GM10248 (cell line): ENCODE measurements at regions not wholly inside any gene's neighbourhood (a gene's known extent, or its start where the extent isn't known, plus 50 kb on each side); places are given as distances from the start of the nearest gene placed in this dataset.

Experiments used
- CTCF ChIA-PET: fragments of 300-600 bp; sonication (Branson Sonifier 250); formaldehyde crosslinking; extraction: SDS; loops from one replicate; lab custom pipeline; 2021; ENCODE audit warnings: antibody characterized with exemption; lab: Yijun Ruan, JAX
- POLR2A ChIA-PET: fragments of 350-650 bp; sonication (Branson Sonifier 250); formaldehyde crosslinking; extraction: SDS; loops from one replicate; lab custom pipeline; 2020; ENCODE audit warnings: antibody characterized with exemption; lab: Yijun Ruan, JAX
- DNase-seq: peaks from one replicate; pipeline ENCODE4 v3.0.0; 2012; ENCODE audit errors: extremely low spot score
- TF ChIP-seq, protein P1 (sequence below): IDR thresholded peaks from 2 replicates; pipeline ENCODE4 v1.5.1; 2012; ENCODE audit warnings: mild to moderate bottlenecking, low read depth; ENCODE audit errors: extremely low read depth, missing control alignments, control extremely low read depth

DNA sequence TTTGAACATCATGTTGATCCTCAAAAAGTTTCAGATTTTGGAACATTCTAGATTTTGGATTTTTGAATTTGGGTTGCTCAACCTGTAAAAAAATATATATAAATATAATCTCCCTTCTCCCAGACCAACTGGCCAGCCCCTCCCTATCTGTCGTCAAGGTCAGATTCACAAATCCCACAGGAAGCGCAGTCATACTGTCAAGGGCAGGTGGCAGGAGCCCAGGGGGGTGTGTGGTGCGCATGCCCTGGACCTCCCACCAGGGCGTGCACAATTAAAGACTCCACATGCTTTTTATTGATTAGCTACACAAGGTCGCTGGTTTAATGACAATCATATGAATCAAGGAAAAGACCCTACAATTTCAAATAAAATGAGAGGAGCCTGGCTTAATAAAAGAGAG lies 77.0 kb upstream of the EEPD1 start:
- DNase-seq: no peak
- POLR2A ChIA-PET: no interaction called here
- TF ChIP-seq, protein P1, sequence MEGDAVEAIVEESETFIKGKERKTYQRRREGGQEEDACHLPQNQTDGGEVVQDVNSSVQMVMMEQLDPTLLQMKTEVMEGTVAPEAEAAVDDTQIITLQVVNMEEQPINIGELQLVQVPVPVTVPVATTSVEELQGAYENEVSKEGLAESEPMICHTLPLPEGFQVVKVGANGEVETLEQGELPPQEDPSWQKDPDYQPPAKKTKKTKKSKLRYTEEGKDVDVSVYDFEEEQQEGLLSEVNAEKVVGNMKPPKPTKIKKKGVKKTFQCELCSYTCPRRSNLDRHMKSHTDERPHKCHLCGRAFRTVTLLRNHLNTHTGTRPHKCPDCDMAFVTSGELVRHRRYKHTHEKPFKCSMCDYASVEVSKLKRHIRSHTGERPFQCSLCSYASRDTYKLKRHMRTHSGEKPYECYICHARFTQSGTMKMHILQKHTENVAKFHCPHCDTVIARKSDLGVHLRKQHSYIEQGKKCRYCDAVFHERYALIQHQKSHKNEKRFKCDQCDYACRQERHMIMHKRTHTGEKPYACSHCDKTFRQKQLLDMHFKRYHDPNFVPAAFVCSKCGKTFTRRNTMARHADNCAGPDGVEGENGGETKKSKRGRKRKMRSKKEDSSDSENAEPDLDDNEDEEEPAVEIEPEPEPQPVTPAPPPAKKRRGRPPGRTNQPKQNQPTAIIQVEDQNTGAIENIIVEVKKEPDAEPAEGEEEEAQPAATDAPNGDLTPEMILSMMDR: no peak
- CTCF ChIA-PET: no interaction called here

DNA sequence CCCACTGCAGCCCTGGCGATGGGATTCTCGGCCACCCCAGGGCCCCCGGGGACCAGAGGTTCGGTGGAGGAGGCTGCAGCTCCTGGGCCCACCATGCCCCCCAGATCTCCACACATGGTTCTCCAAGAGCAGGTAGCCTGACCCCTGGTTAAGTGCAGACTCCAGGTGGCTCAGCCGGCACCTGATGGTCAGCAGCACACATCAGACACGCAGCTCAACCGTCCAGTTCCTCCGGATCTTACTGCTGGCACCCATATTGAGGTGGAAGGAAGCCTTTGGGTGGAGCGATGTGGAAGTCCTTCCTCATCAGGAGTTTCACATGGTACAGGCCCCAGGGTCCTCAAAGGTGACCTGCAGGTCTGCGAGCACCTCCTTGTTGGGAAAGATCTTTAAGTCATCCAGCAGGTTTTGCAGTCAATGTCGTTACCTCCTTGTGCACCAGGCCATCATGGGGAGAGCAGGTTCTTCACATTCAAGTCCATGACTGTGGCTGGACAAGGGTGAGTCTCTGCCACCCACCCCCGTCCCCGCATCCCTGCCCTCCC lies 74.2 kb upstream of the EEPD1 start:
- CTCF ChIA-PET: interaction anchor here (1.1 kb wide), 1 partner anchor 30 kb away, joined by 3 read pairs; no protein-coding TSS in a partner anchor
- TF ChIP-seq, protein P1: no peak
- POLR2A ChIA-PET: no interaction called here
- no peak for DNase-seq

DNA sequence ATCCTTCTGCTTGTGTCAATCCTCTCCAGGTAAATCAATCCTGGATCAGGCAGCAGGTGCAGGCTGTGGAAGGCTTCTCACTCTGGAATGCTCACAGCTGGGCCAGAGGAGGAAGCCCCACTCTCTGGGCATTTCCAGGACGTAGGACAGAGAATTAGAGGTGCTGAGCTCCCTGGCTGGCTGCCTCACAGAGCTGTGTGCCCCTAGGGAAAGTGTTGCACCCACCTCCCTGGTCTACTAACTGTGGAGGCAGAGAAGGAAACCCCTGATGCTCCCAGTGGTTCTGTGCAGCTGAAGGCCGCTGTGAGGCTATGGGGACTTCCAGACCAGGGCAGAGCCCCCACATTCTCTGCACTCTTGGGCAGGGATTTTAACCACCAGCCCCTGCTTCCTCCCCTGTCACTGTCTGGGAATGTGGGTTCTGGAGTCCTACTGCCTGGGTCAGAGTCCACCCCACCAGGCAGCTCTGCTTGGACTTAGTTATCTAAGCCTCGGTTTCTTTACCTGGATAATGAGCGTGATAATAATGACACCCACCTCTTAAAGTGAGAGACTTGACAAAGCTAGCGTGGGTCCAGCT lies 73.5 kb upstream of the EEPD1 start:
- TF ChIP-seq, protein P1: no peak
- CTCF ChIA-PET: interaction anchor here (1.1 kb wide), 1 partner anchor 28 kb away, joined by 3 read pairs; no protein-coding TSS in a partner anchor
- POLR2A ChIA-PET: no interaction called here
- no peak for DNase-seq

DNA sequence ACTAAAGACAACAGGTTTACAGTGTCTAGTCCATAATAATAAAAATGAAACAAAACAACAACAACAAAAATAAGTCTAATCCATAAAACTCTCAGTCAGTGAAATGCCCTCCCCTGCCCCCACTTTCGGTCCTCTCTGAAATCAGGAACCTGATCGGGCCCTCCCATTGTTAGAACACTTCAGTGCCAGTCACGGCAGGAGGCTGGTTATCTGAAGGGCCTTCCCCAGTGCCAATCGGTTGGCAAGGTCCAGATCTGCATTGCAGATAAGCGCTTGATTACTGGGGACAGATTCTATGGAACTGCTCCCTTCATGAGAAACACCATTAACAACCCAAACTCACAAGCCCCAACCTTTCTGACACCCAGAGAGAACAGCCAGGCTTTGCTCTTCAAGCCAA lies 72.2 kb upstream of the EEPD1 start:
- POLR2A ChIA-PET: no interaction called here

DNA sequence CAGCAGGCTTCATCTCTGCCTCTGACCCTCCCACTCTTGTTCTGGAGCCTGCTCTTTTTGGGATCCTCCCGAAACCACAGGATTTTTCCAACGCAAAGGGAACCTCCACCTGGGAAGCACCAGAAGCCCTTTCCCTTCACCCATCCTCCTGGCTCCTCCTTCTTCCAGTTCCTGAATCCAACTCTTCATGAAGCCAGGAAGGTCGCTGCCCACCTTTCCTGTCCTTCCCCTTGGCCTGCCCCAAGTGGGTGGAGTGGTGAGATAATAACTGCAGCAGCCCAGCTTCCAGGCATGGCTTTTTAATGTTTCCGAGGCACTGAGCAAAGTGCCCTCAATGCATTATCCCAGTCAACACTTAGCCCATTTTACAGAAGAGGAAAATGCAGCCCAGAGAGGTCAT lies 70.8 kb upstream of the EEPD1 start:
- POLR2A ChIA-PET: no interaction called here

More for the DNA sequence above, 72.2 kb upstream of the EEPD1 start:
- no peak for DNase-seq
- CTCF ChIA-PET: no interaction called here
- TF ChIP-seq, protein P1: no peak

DNA sequence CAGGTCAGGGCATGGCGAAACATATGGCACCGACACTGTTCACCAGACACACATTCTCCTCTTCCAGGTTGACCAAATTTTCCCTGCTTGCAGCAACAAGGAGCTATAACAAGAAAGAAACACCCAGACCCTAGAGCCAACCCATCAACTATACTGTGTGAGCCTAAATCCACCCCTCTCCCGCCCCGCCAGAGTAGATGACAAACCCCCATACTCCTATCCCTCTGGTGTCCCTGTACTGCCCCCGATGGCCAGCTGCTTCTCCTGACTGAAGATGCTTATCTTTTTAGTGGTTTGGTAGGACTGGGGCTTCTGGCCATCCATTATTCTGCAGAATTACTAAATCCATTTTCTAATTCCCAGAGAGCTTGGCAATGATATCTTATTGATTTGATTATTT lies 70.1 kb upstream of the EEPD1 start:
- TF ChIP-seq, protein P1: no peak
- DNase-seq: no peak
- ChIA-PET CTCF (interaction anchor here (1.1 kb wide), 1 partner anchor 19 kb away, joined by 3 read pairs; no protein-coding TSS in a partner anchor), POLR2A (no interaction called here)

More for the DNA sequence above, 70.8 kb upstream of the EEPD1 start:
- CTCF ChIA-PET: no interaction called here
- TF ChIP-seq, protein P1: no peak
- DNase-seq: no peak
